ENCODE measurements at regions not wholly inside any gene's neighbourhood (a gene's known extent, or its start where the extent isn't known, plus 50 kb on each side); places are given as distances from the start of the nearest gene placed in this dataset.

DNA sequence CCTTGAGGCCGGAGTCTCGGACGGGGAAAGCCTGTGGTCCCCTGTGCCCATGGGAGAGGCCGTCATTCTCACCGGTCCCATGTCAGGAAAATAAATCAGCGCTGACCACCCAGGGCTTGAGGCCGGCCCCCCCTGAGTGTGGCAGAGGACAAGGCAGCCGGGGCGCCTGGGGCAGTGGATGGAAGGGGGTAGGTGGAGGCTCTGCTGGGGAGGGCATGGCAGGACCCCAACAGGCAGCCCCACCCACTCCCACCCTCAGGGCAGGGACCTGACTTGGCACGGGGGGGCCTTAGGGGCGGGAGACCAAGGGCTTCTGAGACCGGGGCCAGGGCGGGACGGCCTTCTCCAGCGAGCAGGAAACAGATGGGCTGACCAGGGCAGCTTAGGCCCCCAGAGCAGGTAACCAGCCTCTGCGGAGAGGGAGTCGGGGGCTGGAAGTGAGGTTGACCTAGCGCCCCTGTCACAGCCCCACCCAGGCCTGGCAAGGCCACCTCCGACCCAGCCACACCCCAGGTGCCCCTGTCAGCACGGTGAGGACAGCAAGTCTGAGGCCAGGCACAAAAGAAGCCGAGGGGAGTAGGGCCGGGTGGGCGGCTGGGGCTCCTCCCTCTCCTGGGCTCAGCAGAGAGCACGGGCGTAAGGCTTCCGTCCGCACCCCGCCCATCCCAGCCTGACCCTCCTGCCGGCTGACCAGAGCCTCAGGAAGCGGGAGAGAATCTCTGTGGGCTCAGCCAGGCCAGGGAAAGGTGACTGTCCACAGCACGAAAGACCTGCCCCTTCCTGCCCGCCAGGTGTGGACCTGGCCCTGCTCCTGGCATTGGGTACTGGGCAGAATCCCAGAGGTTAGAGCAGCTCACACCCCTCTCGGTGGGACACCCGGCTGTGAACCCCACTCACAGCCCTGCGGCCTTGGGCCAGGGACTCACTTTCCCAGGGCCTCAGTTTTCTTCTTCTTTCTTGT is 87.4 kb downstream of the FOXL3 start:
- H3K27ac ChIP-seq (ENCODE audit: low read length) = no peak overlapping the region
- H2AFZ ChIP-seq (ENCODE audit: low read depth, low read length) = no peak overlapping the region
- H3K27me3 ChIP-seq (ENCODE audit: insufficient read depth, low read length, poor library complexity) = no peaks in the 10 kb centered on the region

DNA sequence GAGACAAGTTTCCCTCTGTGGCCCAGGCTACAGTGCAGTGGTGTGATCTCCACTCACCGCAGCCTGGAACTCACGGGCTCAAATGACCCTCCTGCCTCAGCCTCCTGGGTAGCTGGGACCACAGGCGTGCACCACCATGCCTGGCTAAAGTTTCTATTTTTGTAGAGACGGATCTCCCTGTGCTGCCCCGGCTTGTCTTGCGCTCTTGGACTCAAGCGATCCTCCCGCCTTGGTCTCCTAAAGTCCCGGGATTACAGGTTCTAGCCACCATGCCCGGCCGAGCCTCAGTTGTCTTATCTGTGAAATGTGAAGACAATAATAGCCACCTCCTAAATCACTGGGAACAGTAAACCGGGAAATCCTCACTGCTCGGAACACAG is 88.1 kb downstream of the FOXL3 start:
- H3K9me3 ChIP-seq (ENCODE audit: insufficient read depth, low read length, severe bottlenecking) = no peaks in the 10 kb centered on the region
- DNase-seq (no peak), ATAC-seq (ENCODE audit: insufficient read depth, low read depth) (no peak)
- no peak overlapping the region for H3K4me3 ChIP-seq (ENCODE audit: low read depth in 1 of 2, low read length in 2 of 2)
- no peak overlapping the region for H3K4me2 ChIP-seq (ENCODE audit: insufficient read depth, low read length)
- no peaks in the 10 kb centered on the region for H3K4me1 ChIP-seq (ENCODE audit: insufficient read depth, low read length)
- TF ChIP-seq EZH2 (IDR thresholded peaks at IDR 0.05; ENCODE audit: borderline replicate concordance, low read depth, low read length, severe bottlenecking) = no peak
- TF ChIP-seq, protein P1, sequence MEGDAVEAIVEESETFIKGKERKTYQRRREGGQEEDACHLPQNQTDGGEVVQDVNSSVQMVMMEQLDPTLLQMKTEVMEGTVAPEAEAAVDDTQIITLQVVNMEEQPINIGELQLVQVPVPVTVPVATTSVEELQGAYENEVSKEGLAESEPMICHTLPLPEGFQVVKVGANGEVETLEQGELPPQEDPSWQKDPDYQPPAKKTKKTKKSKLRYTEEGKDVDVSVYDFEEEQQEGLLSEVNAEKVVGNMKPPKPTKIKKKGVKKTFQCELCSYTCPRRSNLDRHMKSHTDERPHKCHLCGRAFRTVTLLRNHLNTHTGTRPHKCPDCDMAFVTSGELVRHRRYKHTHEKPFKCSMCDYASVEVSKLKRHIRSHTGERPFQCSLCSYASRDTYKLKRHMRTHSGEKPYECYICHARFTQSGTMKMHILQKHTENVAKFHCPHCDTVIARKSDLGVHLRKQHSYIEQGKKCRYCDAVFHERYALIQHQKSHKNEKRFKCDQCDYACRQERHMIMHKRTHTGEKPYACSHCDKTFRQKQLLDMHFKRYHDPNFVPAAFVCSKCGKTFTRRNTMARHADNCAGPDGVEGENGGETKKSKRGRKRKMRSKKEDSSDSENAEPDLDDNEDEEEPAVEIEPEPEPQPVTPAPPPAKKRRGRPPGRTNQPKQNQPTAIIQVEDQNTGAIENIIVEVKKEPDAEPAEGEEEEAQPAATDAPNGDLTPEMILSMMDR (IDR thresholded peaks at IDR 0.05; ENCODE audit: borderline replicate concordance, extremely low read depth, low read length, poor library complexity, severe bottlenecking) = no peak
- no peak overlapping the region for H3K9ac ChIP-seq (ENCODE audit: low read depth, low read length)
- no peak overlapping the region for H2AFZ ChIP-seq (ENCODE audit: low read depth, low read length)
- no peak overlapping the region for H3K27ac ChIP-seq (ENCODE audit: low read length)
- H4K20me1 ChIP-seq (ENCODE audit: insufficient read depth, low read length) = no peaks in the 10 kb centered on the region
- H3K27me3 ChIP-seq (ENCODE audit: insufficient read depth, low read length, poor library complexity) = no peaks in the 10 kb centered on the region
- no peaks in the 10 kb centered on the region for H3K36me3 ChIP-seq (ENCODE audit: insufficient read depth, low read length)
- H3K79me2 ChIP-seq (ENCODE audit: insufficient read depth, low read length) = no peaks in the 10 kb centered on the region

More for the DNA sequence above, 87.4 kb downstream of the FOXL3 start:
- no peak overlapping the region for H3K9ac ChIP-seq (ENCODE audit: low read depth, low read length)
- H3K4me2 ChIP-seq (ENCODE audit: insufficient read depth, low read length) = no peak overlapping the region
- no peak for TF ChIP-seq EZH2 (IDR thresholded peaks at IDR 0.05; ENCODE audit: borderline replicate concordance, low read depth, low read length, severe bottlenecking)
- TF ChIP-seq, protein P1 (IDR thresholded peaks at IDR 0.05; ENCODE audit: borderline replicate concordance, extremely low read depth, low read length, poor library complexity, severe bottlenecking) = no peak
- no peaks in the 10 kb centered on the region for H3K9me3 ChIP-seq (ENCODE audit: insufficient read depth, low read length, severe bottlenecking)
- H3K79me2 ChIP-seq (ENCODE audit: insufficient read depth, low read length) = no peaks in the 10 kb centered on the region
- H3K4me3 ChIP-seq (ENCODE audit: low read depth in 1 of 2, low read length in 2 of 2) = no peak overlapping the region
- no peak for ATAC-seq (ENCODE audit: insufficient read depth, low read depth)
- no peaks in the 10 kb centered on the region for H3K36me3 ChIP-seq (ENCODE audit: insufficient read depth, low read length)
- no peaks in the 10 kb centered on the region for H3K4me1 ChIP-seq (ENCODE audit: insufficient read depth, low read length)
- no peaks in the 10 kb centered on the region for H4K20me1 ChIP-seq (ENCODE audit: insufficient read depth, low read length)
- no peak for DNase-seq

DNA sequence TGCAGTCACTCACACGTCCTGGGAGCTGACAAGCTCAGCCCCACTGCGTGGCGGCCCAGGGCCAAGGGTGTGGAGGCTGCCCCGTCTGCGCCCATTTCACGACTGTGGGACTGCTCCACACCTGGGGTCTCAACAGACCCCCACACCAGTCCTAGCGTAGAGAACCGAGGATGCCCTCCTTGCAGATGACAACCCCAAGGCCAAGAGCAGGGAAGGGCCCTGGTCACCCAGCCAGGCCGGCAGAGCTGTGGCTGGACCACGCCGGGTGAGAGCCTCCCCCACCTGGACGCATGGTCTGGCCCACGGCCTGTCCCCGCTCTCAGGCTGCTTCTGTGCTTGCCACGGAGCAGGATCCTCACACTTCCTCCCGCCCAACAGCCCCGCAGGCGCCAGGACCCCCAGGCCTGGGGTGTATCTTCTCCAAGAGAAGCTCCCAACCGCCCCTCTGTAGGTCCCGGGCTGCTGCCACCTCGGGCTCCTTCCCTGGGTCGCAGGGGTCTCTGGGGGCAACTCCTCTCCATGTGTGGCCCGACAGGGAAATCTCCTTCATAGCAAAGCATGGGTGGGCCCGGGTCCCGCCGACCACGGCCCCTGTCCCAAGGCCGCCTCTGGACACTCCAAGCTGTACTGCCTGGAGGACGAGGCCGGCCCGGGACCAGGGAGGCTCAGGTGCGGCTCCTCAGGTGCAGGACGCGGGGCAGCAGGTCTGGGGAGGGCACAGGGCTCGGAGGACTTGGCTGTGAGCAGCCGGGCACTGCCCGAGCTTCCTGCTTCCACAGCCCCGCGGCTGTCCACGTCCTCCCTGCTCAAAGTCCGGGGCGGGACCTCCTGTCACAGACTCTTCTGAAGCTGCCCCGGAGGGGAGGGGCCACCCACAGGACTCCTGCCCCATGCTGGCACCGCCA is 88.8 kb downstream of the FOXL3 start:
- no peak for ATAC-seq (ENCODE audit: insufficient read depth, low read depth)
- DNase-seq = no peak
- H3K79me2 ChIP-seq (ENCODE audit: insufficient read depth, low read length) = no peaks in the 10 kb centered on the region
- H3K4me3 ChIP-seq (ENCODE audit: low read depth in 1 of 2, low read length in 2 of 2) = no peak overlapping the region
- H2AFZ ChIP-seq (ENCODE audit: low read depth, low read length) = no peak overlapping the region
- H3K36me3 ChIP-seq (ENCODE audit: insufficient read depth, low read length) = no peaks in the 10 kb centered on the region
- H3K4me2 ChIP-seq (ENCODE audit: insufficient read depth, low read length) = no peak overlapping the region
- H3K9me3 ChIP-seq (ENCODE audit: insufficient read depth, low read length, severe bottlenecking) = peaks cover 2% of the 10 kb centered on the region
- H3K9ac ChIP-seq (ENCODE audit: low read depth, low read length) = no peak overlapping the region
- TF ChIP-seq EZH2 (IDR thresholded peaks at IDR 0.05; ENCODE audit: borderline replicate concordance, low read depth, low read length, severe bottlenecking) = no peak
- TF ChIP-seq, protein P1 (IDR thresholded peaks at IDR 0.05; ENCODE audit: borderline replicate concordance, extremely low read depth, low read length, poor library complexity, severe bottlenecking) = no peak
- no peaks in the 10 kb centered on the region for H3K4me1 ChIP-seq (ENCODE audit: insufficient read depth, low read length)
- H3K27ac ChIP-seq (ENCODE audit: low read length) = no peak overlapping the region
- no peaks in the 10 kb centered on the region for H4K20me1 ChIP-seq (ENCODE audit: insufficient read depth, low read length)
- H3K27me3 ChIP-seq (ENCODE audit: insufficient read depth, low read length, poor library complexity) = no peaks in the 10 kb centered on the region
